RCC 7860 (cell line): ENCODE measurements at regions not wholly inside any gene's neighbourhood (a gene's known extent, or its start where the extent isn't known, plus 50 kb on each side); places are given as distances from the start of the nearest gene placed in this dataset.
"Not testable (repeated sequence)": the region's sequence is repeated elsewhere in the genome, so short reads cannot be mapped to it uniquely, and the experiment has no call there.

Experiments used
- DNase-seq: peaks from one replicate; pipeline ENCODE4 v3.0.0-alpha.2; 2015; ENCODE audit warnings: low spot score
- FAIRE-seq: peaks from 2 replicates; lab custom pipeline; 2012; peaks lifted over from hg19 to GRCh38; lab: Jason Lieb, UNC

GRCh38 chr12:100083308-100083707, 59.4 kb downstream of the BLTP3B start:
- DNase-seq = no peak
- FAIRE-seq = no peak

GRCh38 chr12:100078777-100079176, 63.9 kb downstream of the BLTP3B start:
- not testable (repeated sequence) for DNase-seq, FAIRE-seq

- FAIRE-seq = no peak
- DNase-seq = no peak
Observed at GRCh38 chr12:100077367-100077766, 65.3 kb downstream of the BLTP3B start.

- FAIRE-seq = no peak
- no peak for DNase-seq
Observed at GRCh38 chr12:100075598-100075997, 67.1 kb downstream of the BLTP3B start.

- FAIRE-seq = no peak
Observed at GRCh38 chr12:100069795-100070194, 72.9 kb downstream of the BLTP3B start.

GRCh38 chr12:100068305-100068704, 74.4 kb downstream of the BLTP3B start:
- DNase-seq (no peak), FAIRE-seq (no peak)

More at GRCh38 chr12:100069795-100070194, 72.9 kb downstream of the BLTP3B start:
- DNase-seq = no peak

GRCh38 chr12:100061814-100062213, 77.1 kb upstream of the ANKS1B start:
- no peak for DNase-seq
- no peak for FAIRE-seq

- DNase-seq (peak; percentile 22), FAIRE-seq (no peak)
Observed at GRCh38 chr12:100058482-100059029, 73.8 kb upstream of the ANKS1B start.

GRCh38 chr12:100046202-100046601, 61.5 kb upstream of the ANKS1B start:
- not testable (repeated sequence) for DNase-seq, FAIRE-seq

GRCh38 chr12:100044266-100044665, 59.5 kb upstream of the ANKS1B start:
- FAIRE-seq = no peak

GRCh38 chr12:100043631-100044030, 58.9 kb upstream of the ANKS1B start:
- no peak for FAIRE-seq
- DNase-seq = no peak

More at GRCh38 chr12:100044266-100044665, 59.5 kb upstream of the ANKS1B start:
- DNase-seq = no peak
